Urothelium cell line (cell line): ENCODE measurements at regions not wholly inside any gene's neighbourhood (a gene's known extent, or its start where the extent isn't known, plus 50 kb on each side); places are given as distances from the start of the nearest gene placed in this dataset.

Source experiments
- DNase-seq: peaks from one replicate; pipeline ENCODE4 v3.0.0; 2011; ENCODE audit warnings: low spot score, mixed read lengths
- FAIRE-seq: peaks from 2 replicates; lab custom pipeline; 2011; peaks lifted over from hg19 to GRCh38; lab: Jason Lieb, UNC

DNA sequence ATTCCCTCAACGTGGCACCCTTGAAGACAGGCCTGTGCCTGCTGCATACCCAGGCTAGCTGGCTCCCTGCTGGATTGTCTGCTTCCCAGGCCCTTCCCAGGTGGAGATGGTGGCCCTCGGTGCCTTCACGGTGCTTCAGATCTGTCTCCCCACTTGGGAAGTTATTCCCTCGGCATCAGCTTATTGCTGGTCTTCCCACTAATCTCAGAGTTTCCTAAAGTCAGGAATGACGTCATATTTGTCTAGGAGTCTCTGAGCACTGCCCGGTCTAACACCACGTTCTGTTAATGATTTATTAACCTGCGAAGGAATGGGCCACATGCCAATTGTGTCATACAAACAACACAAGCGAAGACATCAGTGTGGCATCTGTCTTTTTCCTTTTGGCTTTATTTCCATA is 269.8 kb upstream of the ID2 start:
- DNase-seq, result no peak
- no peak for FAIRE-seq

DNA sequence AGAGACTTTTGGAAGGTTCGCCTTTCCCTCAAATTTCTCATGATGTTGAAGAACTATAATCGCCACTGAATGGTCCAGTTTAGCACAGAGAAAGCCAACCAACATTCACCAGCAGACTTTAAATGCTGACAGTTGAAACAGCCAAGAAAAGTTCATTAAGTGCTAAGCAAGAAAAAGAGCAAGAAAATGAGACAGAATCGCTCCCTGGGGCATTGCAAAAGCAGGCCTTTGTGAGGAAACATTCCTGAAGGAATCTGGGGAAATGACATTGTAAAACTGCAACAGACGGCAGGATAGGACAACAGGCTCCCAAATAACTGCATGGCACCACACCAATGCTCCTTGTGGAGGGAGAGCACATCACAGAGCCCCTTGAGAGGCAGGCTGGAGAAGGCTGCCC is 269.3 kb upstream of the ID2 start:
- DNase-seq (no peak), FAIRE-seq (no peak)

DNA sequence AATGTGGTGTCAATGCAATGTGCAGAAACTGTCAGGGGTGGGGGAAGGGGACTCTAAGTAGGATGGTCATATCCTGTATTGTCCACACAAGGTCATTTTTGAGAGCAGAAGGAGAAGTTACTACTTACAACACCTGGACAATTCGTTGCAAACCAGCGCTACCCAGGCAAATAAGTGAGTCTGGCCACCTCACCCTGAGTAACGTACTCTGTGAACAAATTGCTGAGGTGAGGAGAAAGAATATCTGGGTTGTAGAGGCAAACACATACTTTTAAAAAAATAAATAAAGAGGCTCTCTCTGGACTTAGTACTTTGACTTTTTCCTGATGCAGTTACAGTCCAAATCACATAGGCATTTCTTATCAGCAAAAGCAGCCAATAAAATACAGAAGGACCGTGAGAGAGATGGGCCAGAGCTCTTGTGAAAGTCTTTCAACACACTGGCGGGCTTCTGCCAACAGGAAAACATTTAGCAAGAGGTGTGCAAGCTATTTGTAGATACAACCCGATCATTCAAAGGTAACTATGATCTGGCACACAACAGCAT is 268.2 kb upstream of the ID2 start:
- FAIRE-seq, result no peak
- DNase-seq, result no peak

DNA sequence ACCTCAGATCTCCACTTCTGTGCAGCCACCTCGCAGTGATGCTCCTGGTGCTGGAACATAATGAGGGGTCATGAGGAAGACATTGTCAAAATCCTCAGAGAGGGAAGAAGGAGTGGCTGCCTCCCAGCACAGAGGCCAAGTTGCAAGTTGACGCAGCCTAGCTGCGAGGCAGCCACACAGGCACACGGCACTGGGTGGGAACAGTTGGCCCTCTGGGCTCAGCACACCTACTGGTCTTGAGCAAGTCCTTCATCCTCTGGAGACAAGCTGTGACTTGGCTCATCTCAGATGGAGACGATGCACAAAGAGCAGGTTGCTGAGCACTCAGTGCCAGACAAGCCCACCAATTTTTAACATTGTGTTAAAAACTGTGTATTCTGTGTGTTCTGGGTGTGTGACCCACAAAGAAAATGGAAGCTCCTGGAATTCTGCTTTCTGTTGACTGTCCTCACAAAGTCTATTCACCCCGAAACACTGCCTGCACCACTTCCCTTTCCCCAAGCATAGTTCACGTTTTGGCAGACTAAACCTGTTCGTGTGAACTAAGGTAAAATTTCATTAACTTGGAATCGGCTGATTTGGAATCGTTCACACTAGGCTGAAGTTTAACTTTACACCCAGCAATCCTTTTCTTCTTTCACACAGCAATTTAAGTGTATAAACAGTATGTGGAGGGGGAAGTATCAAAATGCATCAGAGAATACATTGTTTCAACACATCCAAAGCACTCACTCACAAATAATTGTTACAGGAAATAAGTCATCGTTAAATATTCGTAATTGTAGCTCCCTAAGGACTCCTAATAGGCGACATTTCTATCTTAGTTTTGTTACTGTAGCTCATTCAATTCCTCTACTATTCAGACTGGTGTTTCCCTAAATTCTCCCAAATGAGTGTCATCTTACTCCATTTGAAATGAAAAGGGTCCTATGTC is 266.6 kb upstream of the ID2 start:
- FAIRE-seq (no peak), DNase-seq (no peak)

DNA sequence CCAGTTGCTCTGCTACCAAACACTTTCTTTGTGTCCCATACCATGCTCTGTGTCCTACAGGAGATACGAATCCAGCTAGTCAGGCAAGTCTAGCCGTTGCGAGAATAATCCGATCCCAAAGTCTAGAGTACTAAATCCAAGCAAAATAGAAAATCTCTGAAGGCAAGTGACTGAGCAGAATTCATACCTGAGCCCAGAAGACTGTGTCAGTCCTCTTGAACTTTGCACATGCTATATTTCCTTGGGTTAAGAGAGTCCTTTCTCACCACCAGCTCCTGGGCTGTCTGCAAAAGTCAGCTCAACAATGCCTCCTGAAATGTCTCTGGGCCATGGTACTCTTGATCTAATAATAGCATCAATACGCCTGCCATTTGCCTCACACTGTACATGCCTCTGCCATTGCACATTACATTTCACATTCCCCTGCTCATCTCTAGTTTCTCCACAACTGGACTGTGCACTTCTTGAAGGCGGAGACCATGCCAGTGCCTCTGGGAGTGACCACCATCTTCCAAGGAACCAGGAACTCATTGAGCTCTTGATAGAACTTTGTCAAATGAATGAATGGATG is 265.8 kb upstream of the ID2 start:
- DNase-seq (no peak), FAIRE-seq (no peak)

DNA sequence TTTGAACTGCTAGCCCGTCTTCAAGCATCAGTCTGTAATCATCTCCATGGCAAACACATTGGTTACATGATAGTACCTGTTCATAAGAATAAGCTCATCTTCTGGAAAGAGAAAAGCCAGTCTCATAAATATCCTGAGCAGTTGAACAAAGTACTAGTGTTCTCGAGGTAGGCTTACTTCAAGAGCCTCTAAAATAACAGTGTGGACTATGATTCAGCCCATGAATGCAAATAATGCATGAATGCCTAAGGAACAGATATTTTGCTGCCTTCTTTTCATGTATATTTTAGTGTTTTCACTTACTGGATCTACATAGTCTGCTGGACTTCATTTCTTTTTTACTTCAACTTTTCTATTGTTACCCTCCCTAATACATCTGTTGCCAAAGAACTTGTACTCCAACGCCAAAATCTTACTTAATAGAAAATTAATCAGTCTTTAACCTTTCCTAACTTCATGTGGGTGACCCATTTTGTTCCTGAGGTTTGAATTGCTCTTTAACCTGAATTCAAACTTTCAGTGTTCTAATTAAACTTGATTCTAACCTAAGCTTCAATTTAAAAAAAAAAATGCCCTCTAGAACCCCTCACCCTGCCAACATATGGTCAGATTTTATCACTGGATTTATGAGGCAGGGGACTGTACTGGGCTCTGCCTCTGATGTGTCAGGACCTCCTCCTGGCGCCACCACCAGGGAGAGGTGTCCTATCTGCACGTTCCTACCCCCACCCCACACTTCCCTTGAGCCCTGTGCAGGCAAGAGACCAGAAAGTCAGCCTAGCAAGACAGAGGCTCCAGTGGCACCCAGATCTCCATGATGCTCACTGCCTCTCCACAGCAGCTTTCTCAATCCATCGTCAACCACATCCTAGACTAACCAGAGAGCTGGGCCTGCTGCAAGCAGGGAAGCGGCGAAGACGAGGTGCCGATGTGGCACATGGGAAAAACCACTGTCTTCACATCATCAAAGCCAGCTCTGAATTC is 264.7 kb upstream of the ID2 start:
- no peak for FAIRE-seq
- DNase-seq, result no peak

DNA sequence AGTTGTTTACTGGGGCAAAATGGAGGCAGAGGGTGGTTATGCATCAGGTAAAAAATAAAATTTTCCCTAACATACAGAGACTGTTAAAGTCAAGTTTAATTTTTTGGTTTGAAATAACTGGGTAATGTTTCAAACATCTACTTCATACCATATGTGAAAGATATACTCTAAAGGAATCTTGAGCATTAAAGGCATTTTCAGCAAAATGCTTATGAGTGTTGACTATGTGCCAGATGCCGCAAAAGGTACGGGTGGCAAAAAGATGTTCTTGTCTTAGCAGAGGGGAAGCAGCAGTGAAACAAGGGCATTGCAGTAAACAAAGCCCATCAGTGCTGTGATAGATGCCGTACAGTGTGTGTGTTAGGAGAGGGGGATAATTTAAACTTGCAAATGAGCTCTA is 263.1 kb upstream of the ID2 start:
- DNase-seq, result no peak

DNA sequence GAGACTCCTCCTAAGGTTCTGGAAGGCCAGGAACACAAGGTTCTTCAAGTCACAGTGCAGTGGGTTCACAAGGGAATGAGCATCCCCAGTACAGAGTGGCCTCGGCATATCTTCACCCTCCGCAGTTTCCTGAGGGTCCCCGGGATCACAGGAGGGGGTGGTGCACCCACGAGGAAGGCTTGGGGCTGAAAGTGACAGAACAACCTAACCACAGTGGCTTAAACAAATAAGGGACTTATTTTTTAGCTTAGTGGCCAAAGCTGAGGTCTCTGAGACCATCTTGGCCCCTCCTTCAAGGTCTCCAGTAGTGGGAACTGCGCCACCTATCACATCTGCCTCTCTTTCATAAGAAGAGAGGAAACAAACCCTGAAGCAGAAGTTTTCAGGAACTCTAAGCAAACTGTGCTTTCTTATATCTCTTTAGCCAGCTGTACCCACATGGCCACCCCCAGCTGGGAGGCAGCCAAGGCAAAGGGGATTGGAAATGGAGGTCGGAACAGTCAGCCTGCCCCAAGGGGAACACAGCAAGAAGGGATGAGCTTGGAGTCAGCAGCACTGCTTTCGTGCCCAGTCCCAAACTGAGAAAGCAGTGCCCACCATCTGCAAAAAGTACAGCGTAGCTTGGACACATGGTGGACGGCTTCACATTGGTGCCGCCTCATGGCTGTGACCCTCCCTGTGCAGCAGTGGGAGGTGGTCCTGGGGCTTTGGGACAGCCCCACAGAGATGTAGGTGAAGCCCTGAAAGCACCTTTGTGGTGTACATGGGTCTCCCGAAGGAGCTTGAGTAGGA is 260.0 kb upstream of the ID2 start:
- DNase-seq (no peak), FAIRE-seq (no peak)

More for the DNA sequence above, 263.1 kb upstream of the ID2 start:
- FAIRE-seq, result no peak

DNA sequence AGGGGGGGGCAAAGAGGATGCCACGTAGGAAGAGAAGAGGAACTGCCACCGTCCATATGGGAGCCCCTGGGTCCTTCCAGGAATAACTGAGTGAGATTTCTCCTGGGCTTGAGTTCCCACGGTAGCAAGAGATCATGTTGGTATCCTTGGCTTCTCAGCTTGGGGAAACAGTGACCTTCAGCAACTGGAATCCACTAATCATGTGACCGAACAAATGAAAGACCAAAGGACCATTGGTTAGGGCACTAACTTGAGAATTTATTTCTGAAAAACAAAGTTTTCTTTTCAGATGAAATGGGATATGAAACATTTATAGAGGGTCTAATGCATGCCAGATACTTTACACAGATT is 259.4 kb upstream of the ID2 start:
- FAIRE-seq (no peak), DNase-seq (no peak)

DNA sequence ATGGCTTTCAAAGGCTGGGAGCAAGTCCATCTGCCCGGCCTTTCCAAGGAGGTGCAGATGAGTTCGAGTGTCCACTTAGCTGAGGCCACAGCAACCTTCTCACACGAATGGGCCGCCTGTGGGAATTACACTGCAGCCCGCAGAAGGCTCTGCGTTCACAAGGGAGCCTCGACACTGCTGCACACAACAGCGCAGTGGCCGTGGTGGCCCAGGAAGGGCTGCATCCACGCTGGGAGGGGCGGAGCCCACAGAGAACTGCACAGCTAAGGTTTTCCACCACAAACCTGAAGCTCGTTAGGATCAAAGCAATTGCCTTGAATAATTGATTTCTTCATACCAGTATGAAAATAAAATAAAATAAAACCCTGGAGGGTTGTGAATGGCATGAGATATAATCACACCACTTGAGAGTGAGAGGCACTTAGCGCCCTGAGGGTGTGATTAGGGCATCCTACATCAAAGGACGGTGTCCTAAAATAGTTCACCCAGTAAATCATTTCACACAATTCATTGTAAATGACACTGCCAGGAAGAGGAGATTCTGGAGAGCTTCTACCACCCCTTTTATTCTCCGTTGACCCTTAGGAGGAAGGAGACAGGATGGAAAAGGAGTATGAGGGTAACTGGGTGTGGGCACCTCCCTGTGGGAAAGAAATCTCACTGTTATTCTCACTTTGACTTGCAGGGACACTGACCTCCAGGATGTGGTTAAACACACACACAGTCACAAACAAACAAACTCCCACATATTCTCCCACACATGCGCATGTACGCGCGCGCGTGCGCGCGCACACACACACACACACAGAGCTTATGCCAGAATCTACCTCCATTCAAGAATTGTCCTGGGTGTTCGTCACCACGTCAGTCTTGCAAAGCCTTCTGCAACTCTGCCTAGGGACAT is 256.6 kb upstream of the ID2 start:
- DNase-seq, result no peak
- no peak for FAIRE-seq

DNA sequence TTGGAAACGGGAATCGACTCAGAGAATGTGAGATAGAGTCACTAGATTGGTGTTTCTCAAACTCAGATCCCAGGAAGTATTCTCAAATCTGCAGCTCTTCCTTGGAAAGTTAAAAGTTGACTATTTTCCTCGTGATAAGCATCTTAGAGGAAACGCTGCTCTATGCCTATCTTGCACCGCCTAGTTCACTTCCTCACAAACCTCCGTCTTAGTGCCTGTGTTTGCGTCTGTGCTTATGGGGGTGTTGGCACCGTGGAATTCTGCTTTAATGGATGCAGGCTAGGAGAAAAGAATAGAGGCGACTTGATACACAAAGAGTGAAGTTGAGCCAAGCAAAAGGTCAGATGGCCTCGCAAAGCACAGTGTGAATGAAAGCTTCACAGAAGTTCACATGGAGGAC is 255.3 kb upstream of the ID2 start:
- DNase-seq (no peak), FAIRE-seq (no peak)

DNA sequence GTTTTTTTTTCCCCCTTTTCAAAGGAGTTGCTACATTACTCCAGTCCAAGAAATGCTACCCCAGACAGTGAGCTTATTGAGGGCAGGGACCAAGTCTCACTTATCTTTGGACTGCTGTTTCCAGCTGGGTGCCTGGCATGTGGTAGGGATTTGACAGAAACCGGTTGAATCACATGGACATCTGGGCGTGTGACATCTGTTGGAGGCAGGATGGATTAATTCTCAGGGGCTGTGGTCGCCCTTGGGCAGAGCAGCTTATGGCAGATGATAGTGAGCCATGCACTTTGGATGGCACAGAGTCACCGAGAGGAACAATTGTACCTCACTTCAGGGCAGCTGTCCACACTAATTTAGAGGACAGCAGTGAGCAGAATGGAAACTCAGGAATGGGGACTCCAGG is 254.6 kb upstream of the ID2 start:
- FAIRE-seq, result no peak
- no peak for DNase-seq

DNA sequence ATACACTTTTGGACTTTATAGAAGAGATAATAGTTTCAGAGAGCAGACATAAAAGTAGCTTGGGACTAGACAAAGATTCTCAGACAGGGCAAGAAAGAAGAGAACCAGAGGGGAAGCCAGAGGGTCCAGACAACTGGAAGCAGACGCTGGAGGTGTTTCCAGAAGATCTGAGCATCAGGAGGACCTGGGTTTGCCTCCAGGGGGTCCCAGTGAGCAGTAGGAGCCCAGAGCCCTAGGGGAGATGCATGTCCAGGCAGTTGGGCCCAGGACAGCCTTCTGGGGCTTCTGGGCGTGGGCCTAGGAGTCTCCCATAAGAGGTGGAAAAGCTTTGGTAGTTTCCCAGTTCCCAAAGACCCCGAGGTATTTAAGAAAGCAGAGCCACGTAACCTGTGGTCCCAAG is 251.2 kb upstream of the ID2 start:
- no peak for FAIRE-seq
- DNase-seq, result no peak

DNA sequence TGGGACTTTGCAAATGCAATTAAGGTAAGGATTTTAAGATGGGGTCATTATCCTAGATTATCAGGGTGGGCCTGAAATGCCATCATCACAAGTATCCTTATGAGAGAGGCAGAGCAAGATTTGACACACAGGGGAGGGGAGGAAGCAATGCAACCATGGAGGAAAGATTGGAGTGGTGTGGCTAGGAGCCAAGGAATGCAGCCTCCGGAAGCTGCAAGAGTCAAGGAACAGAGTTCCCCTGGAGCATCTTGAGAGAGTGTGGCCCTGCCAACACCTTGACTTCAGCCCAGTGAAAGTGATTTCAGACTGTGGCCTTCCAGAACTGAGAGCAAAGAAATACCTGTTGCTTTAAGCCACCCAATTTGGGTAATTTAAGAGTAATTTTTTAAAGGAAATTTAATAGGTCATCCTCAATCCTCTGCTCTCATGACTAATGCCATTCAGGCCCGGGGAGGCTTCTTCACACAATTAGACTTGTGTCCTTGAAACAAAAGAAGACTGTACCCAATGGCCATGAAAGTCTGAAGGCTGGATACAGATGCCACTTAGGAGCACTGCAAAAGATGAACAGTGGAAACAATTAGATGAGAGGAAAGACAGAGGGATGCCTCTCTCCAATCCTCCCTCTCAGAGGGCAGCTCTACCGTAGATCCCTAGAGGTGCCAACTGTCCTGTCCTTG is 250.3 kb upstream of the ID2 start:
- DNase-seq, result peak; percentile 54
- no peak for FAIRE-seq

DNA sequence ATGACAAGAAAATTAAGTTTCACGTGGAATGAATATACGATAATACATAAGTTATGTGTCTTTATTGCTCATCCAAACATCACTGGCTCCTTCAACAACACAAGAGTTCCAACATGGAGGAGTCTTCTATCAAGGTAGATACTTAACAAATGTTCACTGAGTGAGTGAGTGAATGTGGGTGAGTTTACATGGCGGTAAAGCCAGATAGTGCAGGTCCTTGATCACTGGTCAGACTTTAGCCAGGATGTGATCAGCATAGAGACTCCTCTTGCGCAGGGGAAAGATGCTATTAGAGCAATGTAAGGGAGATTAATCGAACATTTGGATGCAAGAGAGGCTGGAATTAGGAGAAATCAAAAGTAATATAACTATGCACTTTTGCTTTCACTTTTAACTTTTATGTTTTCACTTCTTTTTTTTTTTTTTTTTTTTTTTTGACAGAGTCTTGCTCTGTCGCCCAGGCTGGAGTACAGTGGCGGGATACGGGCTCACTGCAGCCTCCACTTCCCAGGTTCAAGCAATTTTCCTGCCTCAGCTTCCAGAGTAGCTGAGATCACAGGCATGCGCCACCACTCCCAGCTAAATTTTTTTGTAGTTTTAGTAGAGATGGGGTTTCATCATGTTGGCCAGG is 249.0 kb upstream of the ID2 start:
- FAIRE-seq (no peak), DNase-seq (no peak)

DNA sequence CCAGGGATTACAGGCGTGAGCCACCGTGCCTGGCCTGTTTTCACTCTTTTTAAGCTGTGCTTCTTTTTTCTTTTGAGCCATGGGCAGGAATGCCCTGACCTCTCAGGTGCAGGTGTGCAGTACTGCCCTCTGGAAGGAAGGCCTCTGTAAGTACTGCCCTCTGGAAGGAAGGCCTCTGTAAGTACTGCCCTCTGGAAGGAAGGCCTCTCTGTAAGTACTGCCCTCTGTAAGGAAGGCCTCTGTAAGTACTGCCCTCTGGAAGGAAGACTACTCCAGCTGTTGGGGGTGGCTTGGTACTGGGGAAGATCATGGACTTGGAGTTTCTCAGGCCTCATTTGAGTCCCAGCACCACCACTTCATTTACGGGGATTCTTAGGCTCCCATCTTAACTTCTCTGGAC is 248.5 kb upstream of the ID2 start:
- FAIRE-seq (no peak), DNase-seq (no peak)

DNA sequence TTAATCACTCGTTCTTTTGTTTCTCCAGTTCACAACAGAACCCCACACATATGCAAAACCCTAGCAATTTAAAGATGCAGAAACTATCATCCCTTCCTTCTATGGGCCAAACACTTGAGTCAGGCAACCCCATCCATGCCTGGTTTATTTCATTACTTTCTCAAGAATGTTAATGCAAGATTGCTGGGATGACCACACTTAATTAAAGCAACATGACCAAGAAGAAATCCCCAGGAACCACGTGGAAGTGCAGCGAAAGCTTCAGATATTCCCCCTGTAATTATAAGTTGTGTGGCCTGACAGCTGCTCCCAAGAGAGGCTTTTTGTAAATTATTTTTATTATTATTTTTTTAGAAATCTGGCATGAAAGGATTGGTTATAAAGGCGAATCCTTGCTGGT is 246.2 kb upstream of the ID2 start:
- DNase-seq (no peak), FAIRE-seq (no peak)

DNA sequence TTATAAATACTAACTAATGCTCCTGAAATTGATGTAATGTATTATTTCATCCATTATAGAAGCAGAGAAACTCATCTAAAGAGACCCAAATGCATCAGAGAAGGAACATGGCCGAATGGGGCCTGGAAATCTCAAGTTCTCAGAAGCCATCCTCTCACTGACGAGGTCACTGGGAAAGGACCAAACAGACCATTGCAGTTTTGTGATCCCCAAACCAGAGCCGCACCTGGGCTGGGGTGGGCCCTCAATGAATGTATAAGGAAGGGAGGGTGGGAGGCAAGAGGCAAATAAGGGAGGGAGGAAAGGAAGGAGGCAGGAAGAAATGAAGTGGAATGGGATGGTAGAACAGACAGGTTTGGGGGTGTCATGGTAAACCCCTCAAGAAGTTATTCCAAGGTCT is 245.3 kb upstream of the ID2 start:
- FAIRE-seq (no peak), DNase-seq (no peak)
